IPS-18c (cell line): ENCODE measurements at regions not wholly inside any gene's neighbourhood (a gene's known extent, or its start where the extent isn't known, plus 50 kb on each side); places are given as distances from the start of the nearest gene placed in this dataset.
"Not testable (repeated sequence)": the region's sequence is repeated elsewhere in the genome, so short reads cannot be mapped to it uniquely, and the experiment has no call there.

ENCODE experiments used
- H3K4me3 ChIP-seq: 2 replicates; pipeline ENCODE4 v1.7.0; 2013; ENCODE audit warnings: low read depth, mild to moderate bottlenecking, low read length, moderate library complexity; ENCODE audit not compliant: insufficient read depth
- H3K9me3 ChIP-seq: one replicate; pipeline ENCODE4 v1.6.1; 2013; ENCODE audit warnings: mild to moderate bottlenecking, low read length, moderate library complexity; ENCODE audit not compliant: control insufficient read depth, insufficient read depth

DNA sequence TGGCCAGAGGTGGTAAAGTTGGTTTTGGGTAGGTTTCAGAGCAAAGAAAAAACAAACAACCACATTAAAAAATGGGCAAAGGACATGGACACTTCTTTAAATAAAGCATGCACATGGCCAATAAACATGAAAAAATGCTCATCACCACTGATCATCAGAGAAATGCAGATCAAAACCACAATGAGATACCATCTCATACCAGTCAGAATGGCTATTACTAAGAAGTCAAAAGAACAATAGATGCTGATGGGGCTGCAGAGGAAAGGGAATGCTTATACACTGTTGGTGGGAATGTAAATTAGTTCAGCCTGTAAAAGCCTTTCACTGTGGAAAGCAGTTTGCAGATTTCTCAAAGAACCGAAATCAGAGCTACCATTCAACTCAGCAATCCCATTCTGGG, 598.4 kb upstream of the SOX9 start:
- Histone ChIP-seq H3K4me3 (no peak overlapping the region), H3K9me3 (no peaks in the 10 kb centered on the region)

GRCh38 chr17:71527311-71527710, 593.5 kb upstream of the SOX9 start:
- no peaks in the 10 kb centered on the region for H3K9me3 ChIP-seq
- H3K4me3 ChIP-seq = no peak overlapping the region

GRCh38 chr17:71528210-71528609, 592.6 kb upstream of the SOX9 start:
- Histone ChIP-seq H3K4me3 (no peak overlapping the region), H3K9me3 (no peaks in the 10 kb centered on the region)

GRCh38 chr17:71530248-71530647, 590.6 kb upstream of the SOX9 start:
- no peak overlapping the region for H3K4me3 ChIP-seq
- H3K9me3 ChIP-seq = no peaks in the 10 kb centered on the region

DNA sequence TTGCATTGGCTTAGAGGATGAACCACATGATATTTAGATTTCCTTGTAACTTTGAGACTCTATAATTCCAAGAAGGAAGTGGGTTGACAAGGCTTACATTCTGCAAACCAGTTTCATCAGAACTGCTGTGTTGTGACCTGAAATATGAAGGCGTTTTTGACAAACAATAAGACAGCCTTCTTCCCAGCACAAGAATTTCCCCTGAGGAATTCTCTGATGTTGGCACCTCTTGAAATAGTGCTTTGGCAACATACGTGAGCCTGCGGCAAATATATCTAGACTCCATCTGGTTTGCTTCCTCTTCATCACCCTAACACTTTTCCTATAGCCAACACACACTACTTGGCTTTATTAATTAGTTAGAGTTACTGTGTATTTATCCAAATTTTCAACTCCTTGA, 585.5 kb upstream of the SOX9 start:
- no peak overlapping the region for H3K4me3 ChIP-seq

GRCh38 chr17:71546419-71546818, 574.4 kb upstream of the SOX9 start:
- H3K9me3 ChIP-seq = no peaks in the 10 kb centered on the region
- H3K4me3 ChIP-seq = no peak overlapping the region

More for the DNA sequence above, 585.5 kb upstream of the SOX9 start:
- no peaks in the 10 kb centered on the region for H3K9me3 ChIP-seq

DNA sequence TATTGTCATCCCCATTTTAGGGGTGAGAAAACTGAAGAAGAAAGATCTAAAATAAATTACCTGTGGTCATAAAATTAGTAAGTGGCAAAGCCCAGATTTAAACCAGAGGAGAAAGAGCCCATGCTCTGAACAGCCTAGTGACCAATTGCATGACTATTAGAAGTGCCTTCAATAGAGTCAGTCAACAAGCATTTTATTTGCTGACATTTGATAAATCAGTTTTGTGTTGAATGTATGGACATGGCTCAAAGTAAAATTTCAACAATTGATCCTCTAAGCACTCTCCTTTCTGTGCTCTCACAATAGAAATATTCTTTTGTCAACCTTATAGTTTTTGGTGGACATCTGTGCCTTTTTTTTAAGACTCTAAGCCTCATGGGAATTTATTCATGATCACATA, 572.9 kb upstream of the SOX9 start:
- H3K4me3 ChIP-seq = no peak overlapping the region

GRCh38 chr17:71548540-71549190, 572.2 kb upstream of the SOX9 start:
- H3K4me3 ChIP-seq = no peak overlapping the region
- H3K9me3 ChIP-seq = no peaks in the 10 kb centered on the region

More for the DNA sequence above, 572.9 kb upstream of the SOX9 start:
- H3K9me3 ChIP-seq = no peaks in the 10 kb centered on the region

DNA sequence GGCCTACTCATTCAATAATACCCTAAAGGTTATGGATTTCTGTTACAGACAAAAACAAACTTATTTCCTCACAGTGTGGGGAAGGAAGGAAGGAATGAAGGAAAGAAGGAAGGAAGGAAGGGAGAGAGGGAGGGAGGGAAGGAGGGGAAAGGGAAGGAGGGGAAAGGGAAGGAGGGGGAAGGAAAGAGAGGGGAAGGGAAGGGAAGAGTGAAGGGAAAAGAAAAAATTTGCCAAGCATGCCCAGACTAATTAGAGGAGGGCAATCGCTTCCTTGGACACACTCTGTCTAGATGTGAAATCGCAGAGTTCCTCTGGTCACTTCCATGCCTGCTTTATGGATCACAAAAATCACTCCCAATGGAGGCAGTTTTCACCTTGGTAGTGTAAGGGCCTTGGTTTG, 570.1 kb upstream of the SOX9 start:
- H3K4me3 ChIP-seq = no peak overlapping the region
- H3K9me3 ChIP-seq = no peaks in the 10 kb centered on the region

DNA sequence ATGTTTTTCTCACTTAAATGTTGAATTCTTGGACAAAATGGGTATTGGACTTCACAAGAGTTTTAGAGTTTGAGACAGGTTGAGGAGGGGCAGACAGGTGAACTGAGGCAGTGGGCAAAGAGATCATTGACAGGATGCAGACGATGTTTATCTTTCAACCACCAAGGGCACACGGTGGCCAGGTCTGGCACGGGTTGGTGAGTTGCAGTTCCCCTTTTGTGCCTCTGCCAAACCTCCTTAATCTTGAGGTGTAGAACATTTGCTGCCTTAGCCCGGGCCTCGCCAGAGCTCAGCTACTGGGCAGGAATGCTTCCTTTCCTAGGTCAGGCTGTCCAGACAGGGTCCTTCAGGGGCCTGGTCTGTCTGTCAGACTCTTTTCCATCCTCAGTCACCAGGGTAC, 567.4 kb upstream of the SOX9 start:
- Histone ChIP-seq H3K9me3 (no peaks in the 10 kb centered on the region), H3K4me3 (no peak overlapping the region)

DNA sequence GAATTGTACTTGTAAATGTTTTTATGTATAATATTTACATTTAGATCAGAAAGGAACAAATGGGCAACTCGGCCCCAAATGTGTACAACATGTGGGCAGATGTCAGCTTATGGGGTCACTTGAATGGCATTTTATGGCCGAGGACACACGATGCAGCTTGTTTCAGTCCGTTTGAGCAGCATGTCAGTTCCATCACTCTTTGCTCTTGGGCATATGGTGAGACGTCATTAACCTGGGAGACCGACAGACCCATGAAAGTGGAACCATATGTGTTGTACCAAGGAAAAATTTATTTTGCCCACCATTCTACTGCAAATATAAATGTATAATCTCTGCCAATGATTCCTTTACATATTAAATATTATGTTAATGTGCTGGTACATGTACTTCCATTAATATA, 561.9 kb upstream of the SOX9 start:
- Histone ChIP-seq H3K9me3 (no peaks in the 10 kb centered on the region), H3K4me3 (no peak overlapping the region)

DNA sequence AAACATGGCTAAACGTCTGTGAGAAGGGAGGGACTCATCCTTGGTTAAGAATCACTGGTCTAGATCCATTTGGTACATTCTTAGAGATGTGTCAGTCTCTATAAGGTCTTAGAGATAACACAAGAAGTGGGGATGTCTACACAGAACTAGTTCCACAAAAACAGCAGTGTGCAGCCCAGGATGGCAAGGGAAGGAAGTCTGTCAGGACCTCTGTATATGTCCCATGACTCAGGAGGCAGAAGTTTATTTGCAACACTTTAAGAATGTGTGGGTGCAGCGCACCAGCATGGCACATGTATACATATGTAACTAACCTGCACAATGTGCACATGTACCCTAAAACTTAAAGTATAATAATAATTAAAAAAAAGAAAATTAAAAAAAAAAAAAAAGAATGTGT, 548.5 kb upstream of the SOX9 start:
- Histone ChIP-seq H3K4me3 (no peak overlapping the region), H3K9me3 (no peaks in the 10 kb centered on the region)

GRCh38 chr17:71578446-71578845, 542.4 kb upstream of the SOX9 start:
- H3K9me3 ChIP-seq = no peaks in the 10 kb centered on the region
- no peak overlapping the region for H3K4me3 ChIP-seq

GRCh38 chr17:71580220-71580619, 540.6 kb upstream of the SOX9 start:
- Histone ChIP-seq H3K9me3 (no peaks in the 10 kb centered on the region), H3K4me3 (no peak overlapping the region)

- H3K9me3 ChIP-seq = no peaks in the 10 kb centered on the region
- H3K4me3 ChIP-seq = no peak overlapping the region
Measured at GRCh38 chr17:71585540-71585939, 535.3 kb upstream of the SOX9 start.

- no peak overlapping the region for H3K4me3 ChIP-seq
- H3K9me3 ChIP-seq = no peaks in the 10 kb centered on the region
Measured at GRCh38 chr17:71592431-71592830, 528.4 kb upstream of the SOX9 start.

GRCh38 chr17:71593078-71593477, 527.7 kb upstream of the SOX9 start:
- no peak overlapping the region for H3K4me3 ChIP-seq
- no peaks in the 10 kb centered on the region for H3K9me3 ChIP-seq

DNA sequence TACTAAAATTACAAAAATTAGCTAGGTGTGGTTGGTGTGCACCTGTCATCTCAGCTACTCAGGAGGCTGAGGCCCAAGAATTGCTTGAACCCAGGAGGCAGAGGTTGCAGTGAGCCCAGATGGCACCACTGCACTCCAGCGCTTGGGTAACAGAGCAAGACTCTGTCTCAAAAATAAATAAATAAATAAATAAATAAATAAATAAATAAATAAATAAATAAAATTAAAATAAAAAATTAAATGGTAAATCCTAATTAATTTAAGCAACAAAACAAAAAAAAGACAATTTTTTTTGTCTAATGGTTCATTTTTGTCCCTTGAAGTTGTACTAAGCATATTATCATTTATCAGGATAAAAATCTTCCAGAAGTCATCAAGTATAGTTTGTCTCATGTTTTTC, 521.2 kb upstream of the SOX9 start:
- not testable (repeated sequence) for H3K9me3 ChIP-seq, H3K4me3 ChIP-seq

- Histone ChIP-seq H3K4me3 (no peak overlapping the region), H3K9me3 (no peaks in the 10 kb centered on the region)
Measured at GRCh38 chr17:71600137-71600789, 520.6 kb upstream of the SOX9 start.
